HEK293 (cell line): ENCODE measurements at regions not wholly inside any gene's neighbourhood (a gene's known extent, or its start where the extent isn't known, plus 50 kb on each side); places are given as distances from the start of the nearest gene placed in this dataset.
"Not testable (repeated sequence)": the region's sequence is repeated elsewhere in the genome, so short reads cannot be mapped to it uniquely, and the experiment has no call there.

ENCODE experiments used
- CTCF ChIP-seq: fragments of 450-650 bp; formaldehyde crosslinking; IDR thresholded peaks from 2 replicates; pipeline ENCODE4 v1.5.1; 2016; ENCODE audit warnings: missing biosample characterization, missing genetic modification characterization
- PRDM6 ChIP-seq: fragments of 450-650 bp; formaldehyde crosslinking; IDR thresholded peaks from 2 replicates; pipeline ENCODE4 v1.5.1; 2017; ENCODE audit warnings: missing biosample characterization, missing genetic modification characterization
- ZNF521 ChIP-seq: fragments of 450-650 bp; formaldehyde crosslinking; IDR thresholded peaks from 2 replicates; pipeline ENCODE4 v1.5.1; 2017; ENCODE audit warnings: missing biosample characterization, mild to moderate bottlenecking, missing genetic modification characterization
- ZNF571 ChIP-seq: fragments of 450-650 bp; formaldehyde crosslinking; IDR thresholded peaks from 2 replicates; pipeline ENCODE4 v1.5.0; 2017; ENCODE audit warnings: missing biosample characterization, missing genetic modification characterization

GRCh38 chrX:3842822-3843521 is 129.5 kb upstream of the PRKX start:
- not testable (repeated sequence) for TF ChIP-seq CTCF, PRDM6, ZNF521, ZNF571 (tag by site-specific recombination)
